LNCaP clone FGC (cell line): ENCODE measurements at regions not wholly inside any gene's neighbourhood (a gene's known extent, or its start where the extent isn't known, plus 50 kb on each side); places are given as distances from the start of the nearest gene placed in this dataset.

Experiments
- DNase-seq: peaks from one replicate; pipeline ENCODE4 v3.0.0-alpha.2; 2011; ENCODE audit warnings: low read depth
- H3K4me3 ChIP-seq: 2 replicates; pipeline ENCODE4 v1.5.1; 2011; ENCODE audit warnings: mild to moderate bottlenecking, low read depth, low read length, control low read depth
- CTCF ChIP-seq: IDR thresholded peaks from 2 replicates; pipeline ENCODE4 v1.5.1; 2012; ENCODE audit warnings: mild to moderate bottlenecking; ENCODE audit not compliant: control insufficient read depth, insufficient read depth; ENCODE audit errors: extremely low read depth

- no peak overlapping the region for H3K4me3 ChIP-seq
- no peak for DNase-seq
- peak; percentile 47 for TF ChIP-seq CTCF
Observed at GRCh38 chr13:97849305-97849704, 104.2 kb upstream of the IPO5 start.

DNA sequence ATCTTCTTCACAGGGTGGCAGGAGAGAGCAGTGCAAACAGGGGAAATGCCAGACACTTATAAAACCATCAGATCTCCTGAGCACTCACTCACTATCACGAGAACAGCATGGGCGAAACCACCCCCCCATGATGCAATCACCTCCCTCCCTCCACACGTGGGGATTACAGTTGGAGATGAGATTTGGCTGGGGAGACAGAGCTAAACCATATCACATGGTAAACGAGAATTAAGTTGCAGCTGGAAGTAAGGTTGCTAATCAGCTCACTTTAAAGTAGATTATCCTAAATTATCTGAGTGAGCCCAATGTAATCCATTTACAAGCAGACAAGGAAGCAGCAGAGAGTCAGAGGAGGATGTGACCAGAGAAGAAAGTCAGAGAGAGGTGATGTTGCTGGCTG, 102.2 kb upstream of the IPO5 start:
- no peak for DNase-seq
- no peak overlapping the region for H3K4me3 ChIP-seq
- no peak for TF ChIP-seq CTCF

- no peak for DNase-seq
- no peak overlapping the region for H3K4me3 ChIP-seq
- TF ChIP-seq CTCF, result no peak
Observed at GRCh38 chr13:97852181-97852874, 101.1 kb upstream of the IPO5 start.

DNA sequence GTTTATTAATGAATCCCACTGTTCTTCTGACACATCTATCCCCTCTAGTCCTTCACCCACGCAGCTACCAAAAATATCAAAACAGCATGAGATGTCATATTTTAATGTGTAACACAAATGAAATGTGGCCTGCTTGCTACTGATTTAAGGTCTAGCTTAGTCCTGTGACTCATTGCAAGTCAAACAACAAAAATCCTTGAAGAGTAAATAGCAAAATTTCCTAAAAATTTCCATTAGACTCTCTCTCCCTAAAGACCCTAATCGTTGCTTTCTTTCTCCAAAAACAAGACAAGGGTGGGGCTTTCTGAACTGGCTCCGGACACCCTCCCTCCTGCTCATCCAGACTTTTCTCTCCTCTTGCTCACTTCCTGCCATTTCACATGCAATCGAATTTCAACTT, 99.9 kb upstream of the IPO5 start:
- no peak for TF ChIP-seq CTCF

GRCh38 chr13:97855570-97856303, 97.7 kb upstream of the IPO5 start:
- peak; percentile 83 for TF ChIP-seq CTCF

More for the DNA sequence above, 99.9 kb upstream of the IPO5 start:
- no peak overlapping the region for H3K4me3 ChIP-seq
- DNase-seq, result no peak

GRCh38 chr13:97856304-97856675, 97.2 kb upstream of the IPO5 start:
- H3K4me3 ChIP-seq, result no peak overlapping the region
- DNase-seq, result no peak
- TF ChIP-seq CTCF, result no peak

More at GRCh38 chr13:97855570-97856303, 97.7 kb upstream of the IPO5 start:
- DNase-seq, result peak; percentile 46
- no peak overlapping the region for H3K4me3 ChIP-seq
